GM19455 (cell line): ENCODE measurements at regions not wholly inside any gene's neighbourhood (a gene's known extent, or its start where the extent isn't known, plus 50 kb on each side); places are given as distances from the start of the nearest gene placed in this dataset.

Experiments used
- ATAC-seq: cut with Tn5 transposase; IDR thresholded peaks from one replicate; pipeline ENCODE4 v1.9.1; 2021; ENCODE audit not compliant: unreplicated experiment

DNA sequence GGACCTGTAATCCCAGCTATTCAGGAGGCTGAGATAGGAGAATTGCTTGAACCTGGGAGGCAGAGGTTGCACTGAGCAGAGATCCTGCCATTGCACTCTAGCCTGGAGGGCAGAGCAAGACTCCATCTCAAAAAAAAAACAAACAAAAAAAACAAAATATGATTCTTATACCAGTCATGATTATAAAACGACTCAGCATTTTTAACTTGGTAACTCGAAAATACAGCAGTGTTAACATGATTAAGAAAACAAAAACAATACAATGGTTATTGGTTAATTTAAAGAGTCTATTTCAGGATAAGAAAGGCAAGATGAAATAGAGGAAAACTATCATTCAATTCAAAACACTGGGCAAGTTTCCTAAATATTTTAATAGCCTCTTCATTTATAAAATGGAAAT is 865.3 kb downstream of the PCDH7 start:
- ATAC-seq = no peak

DNA sequence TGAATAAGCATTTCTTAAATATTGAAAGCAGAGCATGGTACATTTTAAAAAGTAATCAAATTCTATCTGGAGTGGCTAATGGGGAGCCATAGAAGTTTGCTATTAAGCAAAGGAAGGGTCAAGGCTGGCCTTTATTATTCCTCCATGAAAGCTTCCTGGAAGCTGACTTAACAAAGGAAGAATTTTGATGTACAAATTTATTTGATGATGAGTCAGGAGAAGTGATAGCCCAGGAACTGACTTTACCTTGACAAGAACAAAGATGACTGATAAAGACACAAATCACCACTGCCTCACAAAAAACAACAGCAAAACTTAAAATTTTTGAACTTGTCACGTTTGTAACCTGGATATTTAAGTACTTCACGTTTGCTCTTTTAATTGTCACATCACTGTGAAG is 872.1 kb downstream of the PCDH7 start:
- no peak for ATAC-seq

DNA sequence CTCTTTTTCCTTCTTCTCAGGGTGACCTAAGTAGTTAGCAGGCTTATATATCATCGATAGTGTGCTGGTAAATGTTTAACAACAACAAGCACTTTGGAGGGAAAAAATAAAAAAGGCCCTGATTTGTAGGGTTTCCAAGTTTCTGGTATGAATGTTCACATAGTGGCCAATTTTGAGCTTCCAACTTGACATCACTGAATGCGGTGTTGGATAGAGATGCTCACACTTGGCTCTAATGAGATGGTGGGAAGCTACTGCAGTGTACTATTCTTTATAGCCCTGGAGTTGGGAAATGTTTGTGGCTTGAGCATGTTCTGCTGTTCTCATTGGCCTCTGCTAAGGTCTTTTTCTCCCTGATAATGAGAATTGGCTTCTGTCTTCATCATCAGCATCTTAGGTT is 875.3 kb downstream of the PCDH7 start:
- no peak for ATAC-seq

GRCh38 chr4:31598639-31599038 is 878.5 kb downstream of the PCDH7 start:
- no peak for ATAC-seq

GRCh38 chr4:31601793-31602192 is 881.6 kb downstream of the PCDH7 start:
- no peak for ATAC-seq

GRCh38 chr4:31613946-31614623 is 893.9 kb downstream of the PCDH7 start:
- ATAC-seq = no peak

- no peak for ATAC-seq
Measured at GRCh38 chr4:31617667-31618066, 897.5 kb downstream of the PCDH7 start.

DNA sequence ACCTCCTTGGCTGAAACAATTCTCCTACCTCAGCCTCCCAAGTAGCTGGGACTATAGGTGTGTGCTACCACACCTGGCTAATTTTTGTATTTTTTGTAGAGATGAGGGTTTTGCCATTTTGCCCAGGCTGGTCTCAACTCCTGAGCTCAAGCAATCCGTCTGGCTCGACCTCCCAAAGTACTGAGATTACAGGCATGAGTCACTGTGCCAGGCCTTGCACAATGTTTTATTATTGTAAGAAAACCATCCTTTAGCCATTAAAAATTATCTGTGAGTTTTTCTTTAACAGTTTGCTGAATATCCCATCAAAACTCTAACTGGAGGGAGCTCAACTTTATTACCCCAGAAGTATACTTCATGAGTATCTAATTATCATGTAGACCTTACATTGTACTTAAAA is 900.3 kb downstream of the PCDH7 start:
- no peak for ATAC-seq

DNA sequence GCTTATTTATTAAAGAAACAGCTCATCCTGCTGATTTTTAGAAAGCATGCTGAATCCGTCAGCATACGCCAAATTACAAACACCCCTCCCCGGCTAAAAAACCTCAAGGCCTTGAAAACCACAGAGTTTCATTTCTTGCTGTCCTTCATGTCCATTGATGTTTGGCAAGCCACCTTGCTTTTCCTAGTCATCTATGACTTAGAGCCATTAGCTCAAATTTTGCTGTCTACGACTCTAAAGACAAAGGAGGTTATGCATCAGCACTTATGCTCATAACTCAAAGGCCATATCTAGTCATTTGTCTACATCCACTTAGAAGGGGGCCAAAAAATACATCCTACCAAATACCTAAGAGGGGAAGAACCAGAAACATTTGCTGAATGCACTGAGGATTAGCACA is 925.1 kb downstream of the PCDH7 start:
- ATAC-seq = no peak

DNA sequence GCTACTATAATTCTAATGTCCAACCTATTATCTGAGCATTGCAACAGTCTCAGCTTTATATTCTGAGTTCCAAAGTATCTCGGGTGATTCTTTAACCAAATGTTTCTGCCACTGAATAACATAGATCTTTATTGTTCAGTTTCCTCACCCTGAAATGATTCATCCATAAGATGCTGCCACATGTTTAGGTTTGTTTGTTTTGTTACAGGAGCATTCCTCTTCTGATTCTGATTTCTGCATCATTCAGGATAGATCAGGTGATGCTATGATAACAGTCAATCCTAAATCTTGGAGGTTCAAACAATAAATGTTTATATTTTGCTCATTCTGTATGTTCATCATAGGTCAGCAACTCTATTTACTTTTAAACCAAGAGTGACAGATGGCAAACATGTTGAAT is 927.6 kb downstream of the PCDH7 start:
- no peak for ATAC-seq

- ATAC-seq = no peak
Measured at GRCh38 chr4:31649878-31650277, 929.7 kb downstream of the PCDH7 start.

DNA sequence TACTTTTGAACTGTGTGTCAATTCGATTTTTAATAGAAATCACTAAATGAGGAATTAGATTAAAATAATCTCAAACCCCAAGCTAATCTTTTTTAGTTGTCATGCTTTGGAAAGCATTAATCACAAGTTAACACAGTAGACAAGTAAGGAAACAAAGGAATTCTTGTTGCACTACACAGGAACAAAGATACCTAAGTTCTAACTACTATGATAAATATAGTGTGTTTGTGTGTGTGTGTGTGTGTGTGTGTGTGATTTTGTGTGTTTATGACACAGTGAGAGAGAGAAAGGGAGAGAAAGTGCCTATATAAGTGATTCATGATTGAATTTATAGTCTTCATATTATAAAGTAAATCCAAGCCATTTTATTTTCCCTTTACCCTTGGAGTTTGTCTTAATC is 931.4 kb downstream of the PCDH7 start:
- no peak for ATAC-seq

DNA sequence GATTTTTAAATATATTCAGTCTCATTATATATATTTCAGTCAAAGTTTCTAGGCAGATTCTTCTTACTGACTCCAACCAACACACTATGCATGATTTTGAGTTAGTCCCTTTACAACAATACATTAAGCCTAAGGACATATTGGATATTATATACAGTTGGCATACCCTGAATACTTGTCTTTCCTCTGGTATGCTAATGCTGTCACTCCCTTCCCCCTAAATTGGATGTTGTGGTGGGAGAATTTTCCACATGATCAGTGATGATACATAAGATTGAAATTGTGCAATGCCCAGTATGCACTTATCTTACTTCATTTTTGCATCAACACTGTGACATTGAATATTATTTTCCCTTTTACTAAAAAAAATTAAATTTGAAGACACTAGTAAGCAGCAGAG is 935.2 kb downstream of the PCDH7 start:
- no peak for ATAC-seq

GRCh38 chr4:31657859-31658570 is 937.8 kb downstream of the PCDH7 start:
- ATAC-seq = no peak

- ATAC-seq = no peak
Measured at GRCh38 chr4:31660916-31661315, 940.7 kb downstream of the PCDH7 start.

- no peak for ATAC-seq
Measured at GRCh38 chr4:31662951-31663350, 942.8 kb downstream of the PCDH7 start.

- ATAC-seq = no peak
Measured at GRCh38 chr4:31667686-31668085, 947.5 kb downstream of the PCDH7 start.

DNA sequence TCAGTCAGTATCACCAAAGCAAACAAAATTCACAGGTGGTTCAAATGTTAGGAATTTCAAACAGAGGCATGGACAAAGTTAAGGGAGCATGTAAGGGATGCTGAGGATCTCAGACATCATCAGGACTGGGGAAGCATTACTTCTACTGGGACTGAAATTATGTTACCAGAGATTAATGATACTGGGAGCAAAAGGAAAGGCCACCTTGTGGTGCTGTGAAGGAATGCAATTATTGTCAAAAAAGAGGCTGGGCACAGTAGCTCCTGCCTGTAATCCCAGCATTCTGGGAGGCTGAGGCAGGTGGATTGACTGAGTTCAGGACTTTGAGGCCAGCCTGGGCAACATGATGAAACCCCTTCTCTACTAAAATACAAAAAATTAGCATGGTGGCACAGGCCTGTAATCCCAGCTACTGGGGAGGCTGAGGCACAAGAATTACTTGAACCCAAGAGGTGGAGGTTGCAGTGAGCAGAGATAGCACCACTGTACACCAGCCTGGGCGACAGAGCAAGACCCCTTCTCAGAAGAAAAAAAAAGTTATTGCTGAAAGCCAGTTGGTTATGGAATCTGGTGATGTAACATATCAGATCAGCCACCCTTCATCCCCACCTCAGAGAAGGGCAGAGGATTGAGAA is 954.3 kb downstream of the PCDH7 start:
- ATAC-seq = no peak

DNA sequence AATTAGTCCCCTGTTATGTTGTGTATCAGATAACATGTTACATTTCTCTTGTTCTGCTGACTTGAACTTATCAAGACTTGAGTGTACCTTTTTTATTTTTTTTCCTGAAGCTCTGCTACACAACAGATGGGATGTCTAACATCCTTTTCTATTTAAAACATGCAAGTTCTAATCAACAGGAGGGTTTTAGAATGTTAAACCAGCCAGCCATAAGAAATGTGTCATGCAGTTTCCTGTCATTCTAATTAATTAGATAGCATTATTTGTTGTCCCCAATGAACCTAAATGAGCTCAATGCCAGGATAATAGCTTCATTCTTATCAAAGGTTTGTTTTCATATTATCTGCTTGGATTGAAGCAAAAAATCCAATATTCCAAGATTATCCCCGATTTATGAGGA is 958.2 kb downstream of the PCDH7 start:
- no peak for ATAC-seq

- no peak for ATAC-seq
Measured at GRCh38 chr4:31682796-31683195, 962.6 kb downstream of the PCDH7 start.

GRCh38 chr4:31687717-31688342 is 967.7 kb downstream of the PCDH7 start:
- ATAC-seq = no peak

GRCh38 chr4:31692399-31692940 is 972.3 kb downstream of the PCDH7 start:
- no peak for ATAC-seq
